Activated CD8-positive, alpha-beta memory T cell treated with anti-CD3 and anti-CD28 coated beads, Interleukin-2, amount 50 U/mL, for 48 hours (primary cell): ENCODE measurements at regions not wholly inside any gene's neighbourhood (a gene's known extent, or its start where the extent isn't known, plus 50 kb on each side); places are given as distances from the start of the nearest gene placed in this dataset.
"Not testable (repeated sequence)": the region's sequence is repeated elsewhere in the genome, so short reads cannot be mapped to it uniquely, and the experiment has no call there.

Experiments
- DNase-seq: peaks from one replicate; pipeline ENCODE4 v3.0.0-alpha.2; 2020

- DNase-seq, result no peak
Measured at GRCh38 chrX:109155161-109155560, 326.7 kb downstream of the GUCY2F start.

- not testable (repeated sequence) for DNase-seq
Measured at GRCh38 chrX:109144173-109144572, 337.7 kb downstream of the GUCY2F start.

- no peak for DNase-seq
Measured at GRCh38 chrX:109140463-109140862, 341.4 kb downstream of the GUCY2F start.

GRCh38 chrX:109134777-109135176, 347.1 kb downstream of the GUCY2F start:
- no peak for DNase-seq

DNA sequence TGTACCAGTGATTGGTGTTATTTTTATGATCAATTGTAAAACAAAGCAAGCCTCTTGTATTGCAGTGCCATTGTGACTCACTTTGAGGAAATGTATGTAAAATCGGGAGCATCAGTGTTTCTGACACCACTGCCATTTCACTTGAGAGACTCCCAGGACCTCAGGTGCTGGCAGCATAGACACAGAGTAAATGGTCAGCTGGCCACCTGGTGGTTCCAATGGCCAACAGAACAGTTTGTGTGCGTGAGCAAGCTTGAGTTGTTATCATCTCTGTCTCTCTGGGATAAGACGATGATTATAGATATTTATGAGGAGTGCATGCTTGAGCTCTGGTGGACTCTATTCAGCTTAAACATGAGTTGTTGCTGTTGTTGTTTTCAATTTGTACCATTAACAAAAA, 356.6 kb downstream of the GUCY2F start:
- no peak for DNase-seq

- no peak for DNase-seq
Measured at GRCh38 chrX:109089359-109089758, 353.0 kb upstream of the IRS4 start.

DNA sequence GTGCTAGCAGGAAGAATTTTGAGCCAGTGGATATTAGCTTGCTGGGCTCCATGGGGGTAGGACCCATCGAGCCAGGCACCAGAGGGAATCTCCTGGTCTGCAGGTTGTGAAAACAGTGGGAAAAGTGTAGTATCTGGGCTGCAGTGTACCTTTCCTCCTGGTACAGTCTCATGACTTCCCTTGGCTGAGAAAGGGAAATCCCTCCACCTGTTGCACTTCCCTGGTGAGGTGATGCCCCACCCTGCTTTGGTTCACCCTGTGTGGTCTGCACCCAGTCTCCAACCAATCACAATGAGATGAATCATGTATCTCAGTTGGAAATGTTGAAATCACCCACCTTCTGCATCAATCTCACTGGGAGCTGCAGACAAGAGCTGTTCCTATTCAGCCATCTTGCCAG, 341.4 kb upstream of the IRS4 start:
- DNase-seq, result no peak

DNA sequence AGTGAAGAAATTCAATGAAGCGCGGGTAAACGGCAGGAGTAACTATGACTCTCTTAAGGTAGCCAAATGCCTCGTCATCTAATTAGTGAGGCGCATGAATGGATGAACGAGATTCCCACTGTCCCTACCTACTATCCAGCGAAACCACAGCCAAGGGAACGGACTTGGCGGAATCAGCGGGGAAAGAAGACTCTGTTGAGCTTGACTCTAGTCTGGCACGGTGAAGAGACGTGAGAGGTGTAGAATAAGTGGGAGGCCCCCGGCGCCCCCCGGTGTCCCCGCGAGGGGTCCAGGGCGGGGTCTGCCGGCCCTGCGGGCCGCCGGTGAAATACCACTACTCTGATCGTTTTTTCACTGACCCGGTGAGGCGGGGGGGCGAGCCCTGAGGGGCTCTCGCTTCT, 317.8 kb upstream of the IRS4 start:
- DNase-seq, result peak; percentile 54

- no peak for DNase-seq
Measured at GRCh38 chrX:109049903-109050302, 313.5 kb upstream of the IRS4 start.

GRCh38 chrX:109049416-109049815, 313.1 kb upstream of the IRS4 start:
- no peak for DNase-seq

- DNase-seq, result no peak
Measured at GRCh38 chrX:109040057-109040456, 303.7 kb upstream of the IRS4 start.

DNA sequence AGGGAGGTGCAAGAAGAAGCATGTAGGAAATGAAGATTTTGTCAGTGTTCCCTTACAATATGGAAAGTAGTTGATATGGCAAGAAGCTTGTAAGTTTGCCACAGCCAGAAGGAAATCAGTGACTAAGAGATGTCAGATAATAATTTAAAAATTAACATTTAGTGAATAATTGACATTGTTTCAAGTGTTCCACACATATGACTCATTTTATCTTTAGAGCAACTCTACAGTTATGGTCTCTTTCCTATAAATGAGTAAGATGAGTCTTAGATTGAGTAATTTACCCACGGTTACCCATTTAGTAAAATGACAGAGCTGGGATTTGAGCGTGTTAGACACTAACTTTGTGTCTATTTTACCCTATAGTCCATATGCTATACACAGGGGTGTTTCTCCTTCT, 300.3 kb upstream of the IRS4 start:
- DNase-seq, result no peak

DNA sequence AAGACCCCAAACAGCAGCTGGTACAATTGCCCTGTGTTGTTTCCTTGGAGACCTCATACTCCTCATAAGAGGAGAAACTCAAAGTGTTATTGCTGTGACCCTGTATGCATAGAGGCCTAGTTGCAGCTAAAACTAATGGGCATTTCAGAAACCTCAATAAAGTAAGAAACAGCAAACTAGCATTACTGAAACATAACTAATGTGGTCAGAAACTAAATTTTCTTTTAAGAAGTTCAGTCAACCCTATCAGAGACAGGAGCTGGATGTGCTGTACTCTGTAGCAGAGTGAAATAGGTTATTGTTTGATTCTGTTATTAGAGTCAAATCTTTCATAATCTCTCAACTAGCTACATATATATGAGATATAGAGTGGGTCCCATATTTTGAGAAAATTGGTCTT, 257.5 kb upstream of the IRS4 start:
- no peak for DNase-seq

DNA sequence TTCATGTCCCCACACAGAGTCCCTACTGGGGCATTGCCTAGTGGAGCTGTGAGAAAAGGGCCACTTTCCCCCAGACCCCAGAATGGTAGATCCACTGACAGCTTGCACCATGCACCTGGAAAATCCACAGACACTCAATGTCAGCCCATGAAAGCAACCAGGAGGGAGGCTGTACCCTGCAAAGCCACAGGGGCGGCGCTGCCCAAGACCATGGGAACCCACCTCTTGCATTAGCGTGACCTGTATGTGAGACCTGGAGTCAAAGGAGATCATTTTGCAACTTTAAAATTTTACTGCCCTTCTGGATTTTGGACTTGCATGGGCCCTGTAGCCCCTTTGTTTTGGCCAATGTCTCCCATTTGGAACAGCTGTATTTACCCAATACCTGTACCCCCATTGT, 236.5 kb upstream of the IRS4 start:
- DNase-seq, result not testable (repeated sequence)

DNA sequence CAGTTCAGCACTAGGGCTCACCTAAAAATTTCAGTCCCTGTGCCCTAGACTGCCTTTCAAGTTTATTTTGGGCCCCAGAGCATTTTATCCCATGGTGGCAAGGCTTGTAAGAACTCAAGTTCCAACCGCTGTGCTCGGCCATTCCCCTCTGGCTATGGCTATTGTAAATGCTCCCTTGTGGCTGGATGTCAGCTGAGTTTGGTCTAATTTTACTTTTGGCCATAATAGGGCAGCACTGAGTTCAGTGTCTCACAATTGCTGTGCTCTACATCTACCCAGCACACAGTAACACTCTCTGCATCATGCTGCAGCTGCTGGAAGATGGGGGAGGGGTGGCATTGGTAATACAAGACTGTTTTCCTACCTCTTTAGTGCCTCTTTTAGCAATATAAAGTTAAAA, 210.8 kb upstream of the IRS4 start:
- no peak for DNase-seq

GRCh38 chrX:108946531-108946930, 210.2 kb upstream of the IRS4 start:
- DNase-seq, result no peak

DNA sequence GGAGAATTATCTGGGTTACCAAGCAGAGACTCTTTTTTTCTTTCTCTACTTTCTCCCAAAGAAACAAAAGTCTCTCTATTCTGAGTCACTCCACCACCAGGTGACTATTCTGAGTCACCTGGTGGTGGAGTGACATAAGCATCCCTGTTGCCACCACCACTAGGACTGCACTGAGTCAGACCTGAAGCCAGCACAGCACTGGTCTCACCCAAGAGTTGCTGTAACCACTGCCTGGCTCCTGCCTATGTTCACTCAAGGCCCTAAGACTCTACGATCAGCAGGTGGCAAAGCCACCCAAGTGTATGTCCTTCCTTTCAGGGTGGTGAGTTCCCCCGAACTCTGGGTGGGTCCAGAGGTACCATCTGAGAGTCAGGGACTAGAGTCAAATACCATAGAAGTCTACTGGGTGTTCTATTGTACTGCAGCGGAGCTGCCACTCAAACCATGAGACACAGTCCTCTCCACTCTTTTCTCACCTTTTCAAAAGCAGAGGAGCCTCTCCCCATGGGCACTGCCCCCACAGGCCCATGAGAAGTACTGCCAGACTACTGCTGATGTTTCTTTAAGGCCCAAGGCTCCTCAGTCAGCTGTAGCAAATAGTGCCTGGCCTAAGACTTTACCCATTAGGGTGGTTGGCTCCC, 209.6 kb upstream of the IRS4 start:
- no peak for DNase-seq

GRCh38 chrX:108914791-108915190, 178.4 kb upstream of the IRS4 start:
- DNase-seq, result no peak

- DNase-seq, result not testable (repeated sequence)
Measured at GRCh38 chrX:108903831-108904230, 167.5 kb upstream of the IRS4 start.

DNA sequence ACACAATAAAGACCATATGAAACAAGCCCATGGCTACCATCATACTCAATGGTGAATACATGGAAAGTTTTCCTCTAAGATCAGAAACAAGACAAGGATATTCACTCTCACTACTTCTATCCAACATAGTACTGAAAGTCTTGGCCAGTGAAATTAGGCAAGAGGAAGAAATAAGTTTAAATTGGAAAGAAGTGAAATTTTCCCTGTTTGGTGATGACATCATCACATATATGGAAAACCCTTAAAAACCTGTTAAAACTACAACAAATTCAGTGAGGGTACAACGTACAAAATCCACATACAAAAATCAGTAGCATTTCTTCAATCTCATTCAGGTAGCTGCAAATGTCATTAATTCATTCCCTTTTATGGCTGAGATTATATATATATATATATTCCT, 164.0 kb upstream of the IRS4 start:
- no peak for DNase-seq

DNA sequence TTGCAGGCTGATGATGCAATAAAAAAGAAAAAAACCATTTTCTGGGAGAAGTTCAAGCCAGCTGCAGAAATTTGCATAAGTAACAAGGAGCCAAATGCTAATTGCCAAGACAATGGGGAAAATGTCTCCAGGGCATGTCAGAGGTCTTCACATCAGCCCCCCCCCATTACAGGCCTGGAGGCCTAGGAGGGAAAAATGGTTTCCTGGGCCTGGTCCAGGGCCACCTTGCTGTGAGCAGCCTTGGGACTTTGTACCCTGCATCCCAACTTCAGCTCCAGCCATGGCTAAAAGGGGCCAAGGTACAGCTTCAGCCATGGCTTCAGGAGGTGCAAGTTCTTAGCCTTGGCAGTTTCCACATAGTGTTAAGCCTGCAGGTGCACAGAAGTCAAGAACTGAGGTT, 160.0 kb upstream of the IRS4 start:
- DNase-seq, result not testable (repeated sequence)

- DNase-seq, result no peak
Measured at GRCh38 chrX:108892501-108892900, 156.1 kb upstream of the IRS4 start.

- no peak for DNase-seq
Measured at GRCh38 chrX:108875548-108875947, 139.2 kb upstream of the IRS4 start.

- DNase-seq, result not testable (repeated sequence)
Measured at GRCh38 chrX:108843039-108843438, 106.7 kb upstream of the IRS4 start.

DNA sequence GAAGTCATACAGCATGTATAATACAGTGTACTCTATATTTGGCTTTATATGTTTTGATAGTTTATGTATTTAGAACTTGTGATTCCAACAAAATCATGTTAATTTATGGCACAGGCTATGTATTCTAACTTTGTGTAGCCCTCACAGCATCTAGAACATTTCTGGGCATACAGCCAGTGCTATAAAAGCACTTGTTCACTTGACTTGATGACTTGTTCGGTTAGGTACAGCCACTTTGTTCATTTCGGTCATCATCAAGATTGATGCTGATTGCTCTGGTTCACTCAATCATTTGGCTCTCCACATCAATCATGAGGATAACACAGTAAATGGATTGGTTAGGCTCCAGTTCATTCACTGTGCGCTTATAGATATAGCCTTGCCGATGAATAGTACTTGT, 97.6 kb upstream of the IRS4 start:
- DNase-seq, result no peak

DNA sequence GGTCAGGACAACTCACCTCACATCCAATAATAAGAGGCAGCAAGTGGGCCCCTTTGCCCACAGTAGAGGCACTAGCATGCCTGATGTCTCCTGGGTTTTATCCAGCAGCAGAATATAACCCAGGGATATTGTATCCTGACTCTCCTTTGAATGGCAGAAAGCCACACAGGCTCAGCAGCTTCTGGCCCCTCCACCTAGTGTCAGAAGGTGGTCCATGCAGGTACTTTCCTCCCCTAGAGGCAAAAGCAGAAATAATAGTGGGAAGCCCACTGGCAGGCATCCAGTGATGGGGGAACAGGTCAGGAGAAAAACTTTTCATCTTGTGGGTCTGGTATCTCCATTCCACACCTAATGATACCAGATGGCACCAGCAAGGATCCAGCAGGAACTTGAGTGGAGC, 75.5 kb upstream of the IRS4 start:
- no peak for DNase-seq
